GM19328 (cell line): ENCODE measurements at regions not wholly inside any gene's neighbourhood (a gene's known extent, or its start where the extent isn't known, plus 50 kb on each side); places are given as distances from the start of the nearest gene placed in this dataset.

ENCODE experiments used
- ATAC-seq: cut with Tn5 transposase; IDR thresholded peaks from one replicate; pipeline ENCODE4 v1.9.1; 2021; ENCODE audit warnings: mild to moderate bottlenecking, moderate library complexity; ENCODE audit not compliant: unreplicated experiment

- no peak for ATAC-seq
Observed at GRCh38 chr3:180528843-180529242, 73.1 kb upstream of the TTC14 start.

GRCh38 chr3:180529778-180530177 lies 72.2 kb upstream of the TTC14 start:
- no peak for ATAC-seq

- no peak for ATAC-seq
Observed at GRCh38 chr3:180530276-180530675, 71.7 kb upstream of the TTC14 start.

GRCh38 chr3:180531303-180532278 lies 70.4 kb upstream of the TTC14 start:
- ATAC-seq: no peak

- ATAC-seq: no peak
Observed at GRCh38 chr3:180534828-180535227, 67.1 kb upstream of the TTC14 start.

- ATAC-seq: no peak
Observed at GRCh38 chr3:180538493-180538892, 63.5 kb upstream of the TTC14 start.

- ATAC-seq: no peak
Observed at GRCh38 chr3:180543877-180544276, 58.1 kb upstream of the TTC14 start.

- ATAC-seq: no peak
Observed at GRCh38 chr3:180546863-180547262, 55.1 kb upstream of the TTC14 start.

- ATAC-seq: no peak
Observed at GRCh38 chr3:180548050-180548449, 53.9 kb upstream of the TTC14 start.
